GM06990 (cell line): ENCODE measurements at regions not wholly inside any gene's neighbourhood (a gene's known extent, or its start where the extent isn't known, plus 50 kb on each side); places are given as distances from the start of the nearest gene placed in this dataset.

Experiments
- DNase-seq: peaks from one replicate; pipeline ENCODE4 v3.0.0-alpha.2; 2011; ENCODE audit not compliant: insufficient read length; ENCODE audit errors: extremely low read depth
- H3K27me3 ChIP-seq: replicated peaks from 2 replicates; pipeline ENCODE4 v1.6.0; 2011; ENCODE audit warnings: low read length; ENCODE audit not compliant: control insufficient read depth, insufficient read depth
- H3K36me3 ChIP-seq: 2 replicates; pipeline ENCODE4 v1.5.1; 2011; ENCODE audit warnings: low read length; ENCODE audit not compliant: control insufficient read depth, insufficient read depth
- H3K4me3 ChIP-seq: replicated peaks from 2 replicates; pipeline ENCODE4 v1.5.1; 2011; ENCODE audit warnings: low read depth, mild to moderate bottlenecking, control low read depth, low read length
- TF ChIP-seq, protein P1 (sequence below): IDR thresholded peaks from 2 replicates; pipeline ENCODE4 v1.5.1; 2011; ENCODE audit warnings: low read length, control low read depth, mild to moderate bottlenecking, inconsistent platforms; ENCODE audit not compliant: insufficient read depth, poor library complexity, severe bottlenecking

DNA sequence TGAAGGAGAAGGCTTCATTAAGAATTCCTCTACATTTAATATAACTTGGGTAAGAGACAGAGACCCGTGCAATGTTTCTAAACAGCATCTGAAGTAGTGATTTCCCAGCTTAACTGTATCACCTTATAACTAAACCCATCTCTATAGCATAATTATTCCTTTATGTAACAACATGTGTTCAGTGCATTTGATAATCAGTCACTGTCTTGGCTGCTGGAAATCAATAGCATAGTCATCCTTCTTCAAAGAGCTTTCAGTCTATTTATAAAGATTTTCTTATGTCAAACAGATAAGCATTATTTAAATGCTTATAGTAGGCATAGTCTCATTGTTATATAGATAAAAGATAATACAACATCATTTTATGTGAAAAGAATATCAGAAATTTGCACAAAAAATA lies 80.1 kb upstream of the TYRP1 start:
- TF ChIP-seq, protein P1, sequence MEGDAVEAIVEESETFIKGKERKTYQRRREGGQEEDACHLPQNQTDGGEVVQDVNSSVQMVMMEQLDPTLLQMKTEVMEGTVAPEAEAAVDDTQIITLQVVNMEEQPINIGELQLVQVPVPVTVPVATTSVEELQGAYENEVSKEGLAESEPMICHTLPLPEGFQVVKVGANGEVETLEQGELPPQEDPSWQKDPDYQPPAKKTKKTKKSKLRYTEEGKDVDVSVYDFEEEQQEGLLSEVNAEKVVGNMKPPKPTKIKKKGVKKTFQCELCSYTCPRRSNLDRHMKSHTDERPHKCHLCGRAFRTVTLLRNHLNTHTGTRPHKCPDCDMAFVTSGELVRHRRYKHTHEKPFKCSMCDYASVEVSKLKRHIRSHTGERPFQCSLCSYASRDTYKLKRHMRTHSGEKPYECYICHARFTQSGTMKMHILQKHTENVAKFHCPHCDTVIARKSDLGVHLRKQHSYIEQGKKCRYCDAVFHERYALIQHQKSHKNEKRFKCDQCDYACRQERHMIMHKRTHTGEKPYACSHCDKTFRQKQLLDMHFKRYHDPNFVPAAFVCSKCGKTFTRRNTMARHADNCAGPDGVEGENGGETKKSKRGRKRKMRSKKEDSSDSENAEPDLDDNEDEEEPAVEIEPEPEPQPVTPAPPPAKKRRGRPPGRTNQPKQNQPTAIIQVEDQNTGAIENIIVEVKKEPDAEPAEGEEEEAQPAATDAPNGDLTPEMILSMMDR: no peak
- H3K27me3 ChIP-seq: no peaks in the 10 kb centered on the region
- no peaks in the 10 kb centered on the region for H3K36me3 ChIP-seq
- no peak overlapping the region for H3K4me3 ChIP-seq
- DNase-seq: no peak

DNA sequence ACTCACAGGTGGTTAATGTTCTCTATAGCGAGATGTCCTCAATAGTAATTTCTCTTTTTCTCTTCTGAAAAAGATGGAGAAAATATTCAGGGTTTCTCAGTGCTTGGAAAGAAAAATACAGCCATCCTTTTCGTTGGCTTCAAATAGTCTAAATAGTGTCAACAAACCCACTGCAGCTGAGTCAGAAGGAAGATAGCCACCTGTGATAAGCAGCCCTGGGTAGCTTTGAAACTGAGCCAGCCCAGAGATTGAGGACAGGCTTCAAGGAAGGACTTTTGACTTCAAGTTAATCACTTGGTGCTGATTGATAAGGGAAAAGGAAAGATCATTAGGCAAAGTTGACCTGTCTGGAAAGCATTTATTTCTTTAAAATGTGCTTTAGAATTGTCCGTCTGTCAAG lies 78.7 kb upstream of the TYRP1 start:
- H3K36me3 ChIP-seq: no peaks in the 10 kb centered on the region
- H3K4me3 ChIP-seq: no peak overlapping the region
- H3K27me3 ChIP-seq: no peaks in the 10 kb centered on the region
- no peak for DNase-seq
- TF ChIP-seq, protein P1: no peak

DNA sequence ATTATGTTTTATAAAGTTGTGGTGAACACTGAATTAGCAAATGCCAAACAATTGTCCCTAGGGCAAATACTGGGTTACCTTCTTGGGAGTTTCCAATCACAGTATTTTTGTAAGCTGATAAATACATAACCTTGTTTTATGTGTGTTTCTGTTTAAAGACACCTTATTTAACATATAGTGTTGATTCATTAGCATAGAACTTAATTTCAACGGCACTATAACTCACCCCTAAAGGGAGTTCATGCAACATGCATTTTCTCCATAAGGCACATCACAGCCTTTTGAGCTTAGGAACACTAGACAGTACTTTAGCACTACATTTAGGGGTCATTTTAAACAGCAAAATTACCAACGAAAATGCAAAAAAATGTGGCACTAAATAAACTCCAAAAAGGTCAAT lies 74.2 kb upstream of the TYRP1 start:
- TF ChIP-seq, protein P1: no peak
- no peaks in the 10 kb centered on the region for H3K36me3 ChIP-seq
- no peaks in the 10 kb centered on the region for H3K27me3 ChIP-seq
- DNase-seq: no peak
- H3K4me3 ChIP-seq: no peak overlapping the region

DNA sequence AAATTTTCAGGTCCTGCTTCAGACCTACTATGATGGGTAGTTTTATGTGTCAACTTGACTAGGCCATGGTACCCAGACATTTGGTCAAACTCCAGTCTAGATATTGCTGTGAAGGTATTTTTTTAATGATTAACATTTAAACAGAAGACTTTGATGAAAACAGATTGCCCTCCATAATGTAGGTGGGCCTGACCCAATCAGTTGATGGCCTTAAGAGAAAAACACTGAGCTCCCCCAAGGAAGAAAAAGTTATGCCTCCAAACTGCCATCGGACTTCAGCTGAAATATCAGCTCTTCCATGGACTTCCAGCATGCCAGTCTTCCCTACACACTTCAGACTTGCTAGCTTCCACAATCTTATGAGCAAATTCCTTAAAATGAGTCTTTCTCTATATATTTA lies 67.3 kb upstream of the TYRP1 start:
- no peaks in the 10 kb centered on the region for H3K27me3 ChIP-seq
- TF ChIP-seq, protein P1: no peak
- no peaks in the 10 kb centered on the region for H3K36me3 ChIP-seq
- no peak overlapping the region for H3K4me3 ChIP-seq
- DNase-seq: no peak

DNA sequence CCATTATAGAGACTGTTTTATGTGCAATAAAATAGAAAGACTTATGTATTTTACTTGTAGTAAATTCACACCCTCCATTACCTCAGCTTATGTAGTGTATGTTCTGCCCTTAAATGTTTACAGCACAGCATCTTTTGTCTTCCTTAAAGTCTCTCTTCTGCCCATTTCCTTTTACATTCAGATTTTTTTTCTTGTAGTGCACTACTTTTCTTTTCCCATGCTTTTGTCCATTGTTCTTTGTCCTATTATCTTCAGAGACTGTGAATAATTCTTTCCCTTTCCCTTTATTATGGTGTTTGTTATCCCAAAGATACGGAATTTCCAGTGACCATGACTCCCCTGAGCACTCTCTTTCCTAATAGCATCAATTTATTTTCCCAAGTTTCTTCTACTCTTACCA lies 66.1 kb upstream of the TYRP1 start:
- Histone ChIP-seq H3K27me3 (no peaks in the 10 kb centered on the region), H3K4me3 (no peak overlapping the region), H3K36me3 (no peaks in the 10 kb centered on the region)
- TF ChIP-seq, protein P1: no peak
- no peak for DNase-seq

DNA sequence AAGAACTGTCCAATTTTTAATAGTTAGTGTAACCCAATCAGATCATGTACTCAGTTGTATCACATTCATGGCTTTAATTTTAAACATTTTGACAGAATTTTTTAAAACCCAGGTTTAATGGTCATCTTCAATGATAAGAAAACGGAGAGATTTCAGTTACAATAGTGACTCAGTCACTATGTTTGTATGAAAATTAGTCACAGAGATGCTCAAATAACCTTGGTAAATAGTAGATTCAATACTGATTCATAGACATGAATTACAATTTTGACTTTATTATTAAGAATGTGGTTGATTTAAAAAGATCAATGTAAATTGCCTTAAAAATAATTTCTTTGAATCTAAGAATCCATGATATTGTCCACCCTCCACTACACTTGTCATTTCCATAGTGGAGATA lies 64.6 kb upstream of the TYRP1 start:
- TF ChIP-seq, protein P1: no peak
- Histone ChIP-seq H3K4me3 (no peak overlapping the region), H3K36me3 (no peaks in the 10 kb centered on the region), H3K27me3 (no peaks in the 10 kb centered on the region)
- DNase-seq: no peak
